GM19455 (cell line): ENCODE measurements at regions not wholly inside any gene's neighbourhood (a gene's known extent, or its start where the extent isn't known, plus 50 kb on each side); places are given as distances from the start of the nearest gene placed in this dataset.

ENCODE experiments used
- ATAC-seq: cut with Tn5 transposase; IDR thresholded peaks from one replicate; pipeline ENCODE4 v1.9.1; 2021; ENCODE audit not compliant: unreplicated experiment

DNA sequence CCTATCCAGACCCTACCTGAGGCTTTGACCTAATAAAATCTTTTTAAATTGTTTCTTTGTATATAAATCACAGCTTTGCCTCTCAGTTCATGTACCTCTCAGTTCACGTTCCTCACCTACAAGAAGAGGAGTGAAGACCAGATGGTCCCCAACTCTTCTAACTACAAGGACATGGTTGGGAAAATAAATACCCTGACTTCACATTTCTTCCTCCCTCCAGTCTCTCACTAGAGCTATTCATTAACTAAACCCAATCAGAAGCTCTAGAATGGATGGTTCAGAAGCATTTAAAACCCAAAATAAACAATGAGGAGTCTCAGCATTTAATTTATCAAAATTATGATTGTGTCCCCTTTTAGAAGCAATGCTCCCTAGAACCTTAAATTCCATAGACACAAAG is 97.3 kb upstream of the AGTR1 start:
- no peak for ATAC-seq

DNA sequence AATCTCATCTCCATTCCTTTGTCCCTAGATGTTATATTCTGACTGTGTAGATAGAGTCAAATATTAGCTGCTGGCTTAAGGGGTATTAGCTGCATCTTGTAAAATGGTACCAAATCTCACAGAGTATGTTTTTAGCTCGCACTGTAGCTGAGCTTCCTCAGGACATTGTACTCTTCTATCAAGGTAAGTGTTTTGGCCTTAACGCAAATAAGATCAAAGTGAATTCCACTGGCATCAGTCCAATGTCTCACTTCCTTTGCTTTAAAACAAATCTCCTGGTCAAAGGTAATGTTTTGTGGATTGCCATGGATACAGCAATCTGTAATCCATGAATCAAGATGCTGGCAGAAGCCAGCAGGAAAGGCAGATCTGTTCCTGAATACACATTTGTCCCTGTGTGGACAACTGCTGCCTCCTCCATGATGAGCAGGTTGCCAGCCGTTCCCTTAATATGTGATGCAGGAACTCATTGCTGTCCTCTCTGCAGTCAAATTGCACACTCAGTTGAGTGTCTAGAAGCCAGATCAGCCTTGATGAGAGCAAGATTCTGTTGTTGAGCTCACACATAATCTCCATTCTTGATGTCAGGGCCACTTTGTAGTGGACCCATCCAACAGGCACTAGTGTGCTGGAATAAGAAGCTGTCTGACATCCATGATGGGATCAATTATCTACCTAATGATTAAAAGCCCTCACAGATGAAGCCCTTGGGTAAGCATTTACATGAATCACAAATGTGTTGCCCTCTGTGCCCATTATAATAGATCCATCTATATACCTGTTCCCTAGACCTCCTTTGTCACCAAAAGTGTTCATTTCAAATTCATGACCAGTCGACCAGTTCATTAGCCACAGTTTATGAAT is 96.6 kb upstream of the AGTR1 start:
- ATAC-seq, result no peak

GRCh38 chr3:148601766-148602685 is 95.7 kb upstream of the AGTR1 start:
- ATAC-seq, result no peak

- ATAC-seq, result no peak
Observed at GRCh38 chr3:148604270-148605085, 93.2 kb upstream of the AGTR1 start.

GRCh38 chr3:148605521-148605920 is 92.2 kb upstream of the AGTR1 start:
- no peak for ATAC-seq

GRCh38 chr3:148606979-148607378 is 90.7 kb upstream of the AGTR1 start:
- no peak for ATAC-seq

DNA sequence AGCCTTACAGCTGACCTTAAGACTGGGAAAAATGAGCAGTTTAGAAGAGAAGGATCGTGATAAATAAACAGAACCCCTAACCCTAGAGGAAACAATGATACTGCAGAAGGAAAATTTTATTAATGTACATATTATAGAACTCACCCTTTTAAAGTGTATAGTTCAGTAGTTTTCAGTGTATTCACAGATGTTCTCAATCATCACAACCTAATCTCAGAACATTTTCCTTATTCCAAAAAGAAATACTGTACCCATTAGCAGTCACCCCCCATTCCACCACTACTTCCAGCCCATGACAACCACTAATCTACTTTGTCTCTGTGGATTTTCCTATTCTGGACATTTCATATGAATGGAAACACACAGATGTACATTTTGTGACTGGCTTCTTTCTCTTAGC is 90.2 kb upstream of the AGTR1 start:
- ATAC-seq, result no peak

GRCh38 chr3:148612278-148612677 is 85.4 kb upstream of the AGTR1 start:
- ATAC-seq, result no peak

GRCh38 chr3:148615382-148615781 is 82.3 kb upstream of the AGTR1 start:
- no peak for ATAC-seq

DNA sequence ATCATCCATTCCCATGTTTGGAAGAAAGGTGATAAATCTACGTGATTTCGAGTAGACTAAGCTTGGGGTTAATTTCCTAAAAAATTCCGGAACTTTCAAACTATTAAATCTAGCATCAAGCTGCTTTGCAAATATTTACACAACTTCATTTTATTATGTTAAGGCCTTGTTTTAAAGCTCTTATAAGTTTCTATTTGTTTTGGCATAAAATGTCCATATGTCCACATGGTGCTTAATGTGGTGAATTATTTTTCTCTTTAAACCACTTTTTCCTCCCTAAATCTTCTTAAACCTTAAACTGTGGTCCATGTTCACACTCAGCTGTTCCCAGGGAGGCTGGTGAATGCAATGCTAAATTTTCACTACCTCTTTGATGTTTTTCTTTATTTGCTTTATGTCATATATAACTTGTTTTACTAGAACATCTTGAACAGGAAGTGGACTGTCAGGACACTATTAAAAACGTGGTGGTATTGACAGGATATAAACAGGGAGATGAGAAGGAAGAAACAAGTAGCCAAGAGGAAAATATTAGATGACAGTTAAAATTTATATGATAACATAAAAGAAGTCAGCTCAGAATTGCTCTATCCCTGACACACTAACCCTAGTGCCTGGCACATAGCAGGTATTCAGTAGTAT is 72.5 kb upstream of the AGTR1 start:
- no peak for ATAC-seq

DNA sequence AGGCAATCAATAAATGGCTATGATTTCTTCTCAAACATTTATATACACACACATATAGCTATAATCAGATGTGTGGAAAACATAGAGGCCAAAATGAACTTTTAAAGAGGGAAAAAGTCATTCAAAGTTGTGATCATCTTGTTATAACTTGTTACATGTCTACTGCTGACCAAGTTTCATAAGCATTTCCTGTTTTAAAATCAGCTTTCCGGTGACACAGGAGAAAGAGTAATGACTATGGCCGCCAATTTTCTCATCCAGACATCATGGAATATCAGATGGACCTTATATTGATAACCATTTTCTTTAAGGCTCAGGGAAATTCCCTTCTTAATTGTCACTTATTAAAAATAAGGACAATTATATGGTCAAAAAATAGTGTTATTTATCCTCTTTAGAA is 71.7 kb upstream of the AGTR1 start:
- ATAC-seq, result no peak

DNA sequence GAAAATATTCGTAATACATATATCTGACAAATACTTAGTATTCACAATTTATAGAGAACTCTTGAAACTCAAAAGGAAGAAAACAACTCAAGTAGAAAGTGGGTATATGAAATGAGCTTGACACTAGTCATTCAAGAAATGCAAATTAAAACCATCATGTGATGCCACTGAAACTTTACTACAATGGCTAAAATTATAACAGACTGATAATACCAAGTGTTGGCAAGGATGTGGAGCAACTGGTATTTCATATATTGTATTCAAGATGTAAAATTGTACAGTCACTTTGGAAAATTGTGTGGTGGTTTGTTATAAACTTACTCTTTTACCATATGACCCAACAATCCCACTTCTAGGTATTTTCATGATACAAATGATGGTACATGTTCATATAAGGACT is 68.7 kb upstream of the AGTR1 start:
- no peak for ATAC-seq

GRCh38 chr3:148631124-148631903 is 66.4 kb upstream of the AGTR1 start:
- ATAC-seq, result no peak

DNA sequence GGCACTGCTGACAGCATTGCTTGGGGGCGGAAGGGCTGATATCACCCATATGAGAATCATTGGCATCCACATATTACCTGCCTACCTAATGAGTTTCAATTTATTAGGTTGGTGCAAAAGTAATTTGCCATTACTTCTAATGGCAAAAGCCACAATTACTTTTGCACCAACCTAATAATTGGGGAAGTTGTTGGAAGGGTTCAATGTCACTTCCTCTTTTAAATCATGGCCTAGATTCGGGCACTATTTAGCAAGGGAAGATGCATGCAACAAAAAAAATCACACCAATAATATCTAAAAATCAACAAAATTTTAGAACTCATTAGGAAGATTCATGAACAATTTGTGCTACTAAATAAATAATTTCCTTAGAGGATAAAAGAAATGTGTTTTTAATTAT is 56.0 kb upstream of the AGTR1 start:
- ATAC-seq, result no peak

- no peak for ATAC-seq
Observed at GRCh38 chr3:148642214-148642613, 55.5 kb upstream of the AGTR1 start.

DNA sequence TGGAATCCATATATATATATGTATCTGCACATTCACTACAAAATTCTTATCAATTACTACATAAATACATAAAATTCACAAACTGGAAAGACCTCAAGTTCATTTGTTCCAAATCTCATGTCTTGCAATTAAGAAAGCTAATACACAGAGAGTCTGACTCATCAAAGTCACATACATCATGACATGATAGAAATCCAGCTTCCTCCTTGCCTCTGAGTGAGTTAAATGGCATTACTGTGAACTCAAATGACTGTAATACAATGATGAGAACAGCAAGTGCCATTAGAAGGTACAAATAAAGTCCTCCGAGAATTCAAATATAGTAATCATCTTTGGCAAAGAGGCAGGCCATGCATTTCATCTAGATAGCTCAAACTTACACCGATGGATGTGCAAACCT is 55.1 kb upstream of the AGTR1 start:
- ATAC-seq, result no peak

GRCh38 chr3:148643389-148643840 is 54.3 kb upstream of the AGTR1 start:
- ATAC-seq, result no peak

- no peak for ATAC-seq
Observed at GRCh38 chr3:148646126-148646665, 51.5 kb upstream of the AGTR1 start.
